CD4-positive, alpha-beta T cell treated with Interferon alpha-2 for 1 hour (primary cell): ENCODE measurements at regions not wholly inside any gene's neighbourhood (a gene's known extent, or its start where the extent isn't known, plus 50 kb on each side); places are given as distances from the start of the nearest gene placed in this dataset.
A peak's percentile ranks its signal among the peaks of the same experiment; 100 is the strongest.

Source experiments
- DNase-seq, 2 donors: peaks; one replicate each; pipeline ENCODE4 v3.0.0-alpha.2; 2020 to 2022

GRCh38 chr7:22676385-22676784 lies 50.6 kb upstream of the IL6 start:
- DNase-seq = no peak

- peak; percentile 40 to 74 for DNase-seq
Measured at GRCh38 chr7:22675917-22676343, 51.1 kb upstream of the IL6 start.

GRCh38 chr7:22675421-22675820 lies 51.6 kb upstream of the IL6 start:
- no peak for DNase-seq

- DNase-seq = no peak
Measured at GRCh38 chr7:22672846-22673680, 53.9 kb upstream of the IL6 start.

GRCh38 chr7:22671177-22671879 lies 55.7 kb upstream of the IL6 start:
- DNase-seq = no peak

- DNase-seq = no peak
Measured at GRCh38 chr7:22670422-22670815, 56.6 kb upstream of the IL6 start.

GRCh38 chr7:22669692-22670421 lies 57.1 kb upstream of the IL6 start:
- no peak for DNase-seq

- DNase-seq = no peak
Measured at GRCh38 chr7:22668971-22669401, 58.0 kb upstream of the IL6 start.

- DNase-seq = no peak
Measured at GRCh38 chr7:22667562-22668239, 59.3 kb upstream of the IL6 start.

- DNase-seq = no peak
Measured at GRCh38 chr7:22667187-22667561, 59.8 kb upstream of the IL6 start.

- DNase-seq = no peak
Measured at GRCh38 chr7:22666732-22667131, 60.3 kb upstream of the IL6 start.

- no peak for DNase-seq
Measured at GRCh38 chr7:22665923-22666322, 61.1 kb upstream of the IL6 start.

- no peak for DNase-seq
Measured at GRCh38 chr7:22664988-22665798, 61.8 kb upstream of the IL6 start.

GRCh38 chr7:22663721-22664120 lies 63.3 kb upstream of the IL6 start:
- no peak for DNase-seq

- peak in 1 of 2 donors; percentile 15 for DNase-seq
Measured at GRCh38 chr7:22663357-22663718, 63.7 kb upstream of the IL6 start.

GRCh38 chr7:22662556-22663356 lies 64.2 kb upstream of the IL6 start:
- DNase-seq = no peak

- peak in 1 of 2 donors; percentile 61 for DNase-seq
Measured at GRCh38 chr7:22662036-22662435, 65.0 kb upstream of the IL6 start.

- peak in 1 of 2 donors; percentile 29 for DNase-seq
Measured at GRCh38 chr7:22660732-22661131, 66.3 kb upstream of the IL6 start.

- no peak for DNase-seq
Measured at GRCh38 chr7:22660293-22660692, 66.7 kb upstream of the IL6 start.

GRCh38 chr7:22659741-22660140 lies 67.3 kb upstream of the IL6 start:
- DNase-seq = no peak

GRCh38 chr7:22658031-22658430 lies 69.0 kb upstream of the IL6 start:
- DNase-seq = no peak
